ENCODE measurements at regions not wholly inside any gene's neighbourhood (a gene's known extent, or its start where the extent isn't known, plus 50 kb on each side); places are given as distances from the start of the nearest gene placed in this dataset.

DNA sequence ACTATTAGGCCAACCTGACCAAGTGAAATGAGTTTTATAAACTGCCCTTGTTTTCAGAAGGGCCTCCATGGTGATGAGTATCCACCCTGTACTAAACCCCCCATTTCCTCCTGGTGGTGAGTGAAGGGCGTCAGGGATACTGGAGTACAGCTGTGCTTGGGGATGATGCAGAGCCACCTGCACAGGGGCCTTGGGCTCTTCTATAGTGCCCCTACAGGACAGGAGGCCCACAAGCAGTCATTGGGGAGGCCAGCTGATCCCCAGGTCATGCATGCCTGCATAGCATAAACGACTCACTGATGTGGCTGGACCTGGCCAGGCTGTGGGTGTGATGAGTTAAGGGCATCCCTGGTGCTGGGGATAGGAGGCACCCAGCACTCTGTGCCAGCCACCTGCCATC lies 114.1 kb upstream of the CELF2 start:
- no peak for DNase-seq

DNA sequence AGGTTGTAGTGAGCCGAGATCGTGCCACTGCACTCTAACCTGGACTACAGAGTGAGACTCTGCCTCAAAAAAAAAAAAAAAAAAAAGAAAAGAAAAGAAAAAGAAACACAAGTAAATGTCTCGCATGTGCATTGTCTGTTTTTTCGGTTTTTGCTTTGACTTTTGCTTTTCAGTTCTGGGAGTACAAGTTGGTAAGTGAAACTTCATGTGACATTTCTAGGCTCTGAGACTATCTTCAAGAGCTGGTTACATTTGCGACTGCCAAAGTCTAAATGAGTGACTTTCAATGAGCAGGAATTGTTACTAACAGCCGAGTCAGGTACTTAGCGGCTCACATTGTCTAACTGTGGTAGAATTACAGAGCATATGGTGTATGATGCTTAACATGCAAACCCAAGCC lies 107.0 kb upstream of the CELF2 start:
- no peak for DNase-seq

DNA sequence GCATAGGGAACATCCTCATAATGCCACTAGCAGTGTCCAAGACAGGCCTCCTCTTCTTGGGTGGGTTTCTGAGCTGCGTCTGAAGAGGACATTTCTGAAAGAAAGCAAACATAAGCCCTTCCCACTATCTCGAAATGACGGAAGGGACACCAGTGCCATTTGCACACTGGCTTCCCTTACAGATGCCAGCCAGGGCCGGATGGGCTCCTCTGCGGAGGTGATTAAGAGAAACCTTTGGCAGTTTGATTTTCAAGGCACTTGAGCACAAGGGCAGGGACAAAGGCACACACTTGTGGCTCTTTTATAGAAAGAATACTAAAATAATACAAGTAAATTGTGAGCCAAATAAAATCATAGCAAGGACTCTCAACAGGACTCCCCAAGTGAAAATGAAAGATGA lies 106.6 kb upstream of the CELF2 start:
- no peak for DNase-seq

DNA sequence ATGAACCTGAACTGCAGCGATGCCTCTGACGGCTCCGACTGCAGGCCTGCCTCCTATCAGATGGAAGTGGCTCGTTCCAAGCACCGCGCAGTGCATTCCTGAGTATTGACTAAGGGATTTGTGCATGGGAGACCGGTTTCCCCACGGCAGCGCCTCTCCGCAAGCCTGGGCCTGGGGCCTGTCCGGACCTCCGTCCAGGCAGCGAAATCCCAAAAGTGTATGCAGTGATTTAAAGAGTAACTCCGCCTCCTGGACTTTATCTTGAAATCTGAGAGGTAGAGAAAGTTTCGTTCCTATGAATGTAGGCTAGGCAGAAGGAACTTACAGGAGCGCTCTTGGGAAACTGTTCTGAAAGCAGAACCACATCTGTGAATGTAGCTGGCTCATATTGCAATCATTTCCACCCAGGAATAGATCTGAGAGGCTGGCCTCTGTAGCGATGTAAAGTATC lies 106.2 kb upstream of the CELF2 start:
- DNase-seq, result peak in 21 of 51 donors; percentile 1 to 60 (median 5)

DNA sequence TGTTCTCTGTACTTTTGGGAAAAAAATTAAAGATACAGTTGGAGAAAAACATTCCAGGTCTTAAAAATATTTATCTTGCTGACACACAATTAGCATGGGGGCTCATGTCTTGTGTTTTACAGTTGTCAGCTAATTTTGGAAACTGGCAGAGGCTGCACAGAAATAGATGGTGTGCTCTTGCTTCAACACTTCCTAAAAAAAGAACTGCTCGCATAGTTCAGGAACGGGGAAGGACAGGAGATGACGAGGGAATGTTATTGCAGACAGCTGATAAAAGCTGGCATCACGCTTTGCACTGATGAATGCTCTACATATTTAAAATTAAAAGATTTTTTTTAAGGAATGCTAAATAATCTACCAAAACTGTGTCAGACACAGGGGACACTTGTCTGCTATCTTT lies 103.5 kb upstream of the CELF2 start:
- no peak for DNase-seq

DNA sequence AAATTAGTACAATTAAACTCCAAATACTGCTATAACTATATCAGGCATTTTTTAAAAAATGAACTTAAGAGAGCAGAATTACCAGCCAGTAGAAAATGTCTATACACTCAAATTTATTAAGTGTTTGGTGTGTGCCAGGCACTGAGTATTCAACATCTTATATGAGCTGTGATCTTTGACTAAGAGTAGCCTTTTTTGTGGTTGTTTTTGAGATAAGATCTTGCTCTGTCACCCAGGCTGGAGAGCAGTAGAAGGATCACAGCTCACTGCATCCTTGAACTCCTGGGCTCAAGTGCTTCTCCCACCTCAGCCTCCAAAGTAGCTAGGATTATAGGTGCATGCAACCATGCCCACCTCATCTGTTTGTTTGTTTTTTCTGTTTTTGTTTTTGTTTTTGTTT lies 102.5 kb upstream of the CELF2 start:
- no peak for DNase-seq

DNA sequence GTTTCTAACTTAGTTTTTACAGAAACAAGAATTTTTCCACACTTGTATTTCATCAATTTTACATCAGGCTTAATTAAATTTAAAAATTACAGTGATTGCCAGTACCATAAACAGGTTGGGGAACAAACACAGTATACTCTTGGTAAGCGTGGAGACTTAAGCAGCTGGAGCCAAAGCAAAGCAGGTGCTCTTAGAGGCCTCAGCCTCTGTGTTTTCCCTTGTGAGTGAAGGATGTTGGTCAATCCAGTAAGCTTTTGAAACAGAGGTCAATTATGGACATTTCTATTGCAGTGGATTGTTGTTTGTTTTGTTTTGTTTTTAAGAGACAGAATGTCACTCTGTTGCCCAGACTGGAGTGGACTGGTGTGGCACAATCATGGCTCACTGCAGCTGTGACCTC lies 100.6 kb upstream of the CELF2 start:
- DNase-seq, result no peak

DNA sequence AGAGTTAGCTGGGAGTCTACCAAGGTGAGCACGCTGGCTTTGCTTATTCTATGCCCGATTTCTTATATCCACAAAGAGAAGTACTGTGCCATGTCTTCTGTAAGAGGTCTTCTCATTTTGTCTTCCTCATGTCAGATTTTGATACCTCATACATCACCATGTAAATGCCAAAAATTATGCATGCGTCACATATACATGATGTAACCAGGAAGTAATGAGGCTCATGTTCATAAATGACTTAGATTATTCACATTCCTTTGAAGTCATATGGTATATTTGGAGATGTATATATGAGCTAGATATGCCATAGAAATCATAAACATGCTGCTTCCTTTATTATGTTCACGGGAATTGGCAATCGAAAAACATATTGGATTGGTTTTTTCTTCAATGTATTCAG lies 97.7 kb upstream of the CELF2 start:
- no peak for DNase-seq

DNA sequence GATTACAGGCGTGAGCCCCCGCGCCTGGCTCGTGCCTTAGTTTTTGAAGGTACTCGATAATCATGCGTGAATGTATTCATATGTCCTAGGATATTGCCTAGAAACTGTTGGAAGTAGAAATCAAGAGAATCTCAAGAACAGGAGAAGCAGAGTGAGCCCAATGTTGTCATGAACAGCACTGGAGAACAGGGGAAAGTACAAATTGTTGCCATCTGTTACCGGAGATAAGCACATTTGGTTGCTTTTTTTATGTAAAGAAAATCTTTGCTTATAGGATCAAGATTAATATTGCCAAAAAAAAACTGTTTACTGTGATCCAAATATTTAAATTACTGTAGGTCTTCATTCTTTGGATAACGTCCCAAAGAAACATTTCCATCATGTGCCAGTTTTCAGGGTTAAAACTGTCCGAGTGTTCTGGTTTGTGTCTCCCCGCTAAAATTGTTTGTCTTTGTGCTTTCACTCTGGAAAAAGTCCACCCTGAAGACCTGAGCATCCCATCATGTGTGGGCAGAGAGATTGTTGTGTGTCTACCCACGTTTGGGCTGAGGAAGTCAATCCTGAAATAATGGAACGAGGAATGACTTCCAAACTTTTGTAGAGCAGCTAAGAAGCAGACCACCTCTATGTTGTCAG lies 95.7 kb upstream of the CELF2 start:
- no peak for DNase-seq

DNA sequence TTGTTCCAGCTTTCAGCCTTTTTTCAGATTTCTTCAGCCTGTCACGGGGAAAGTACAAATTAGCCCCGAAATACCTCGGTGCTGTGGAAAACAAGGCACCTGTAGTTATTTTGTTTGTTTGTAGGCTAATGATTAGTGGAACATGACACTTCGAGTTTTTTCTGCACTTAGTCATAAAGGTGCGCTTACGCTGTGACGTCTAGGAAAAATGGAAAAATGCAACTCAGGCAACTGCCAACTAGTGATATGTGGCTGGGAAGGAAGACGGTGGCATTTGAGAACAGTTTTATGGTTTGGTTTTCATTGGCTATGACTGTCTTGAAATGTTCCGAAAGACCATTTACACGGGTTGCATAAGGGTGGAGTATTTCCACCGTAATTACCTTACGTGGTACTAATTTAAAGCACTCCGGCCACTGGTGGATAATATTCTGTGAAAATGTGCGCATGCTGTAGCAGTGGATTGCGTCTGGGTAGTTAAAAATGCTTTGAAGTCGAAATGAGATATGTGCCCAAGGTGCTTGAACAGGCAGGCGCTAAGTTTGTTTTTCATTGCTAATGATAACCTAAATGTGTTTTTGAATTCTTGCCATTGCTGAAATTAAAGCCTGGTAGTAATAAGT lies 94.5 kb upstream of the CELF2 start:
- no peak for DNase-seq

DNA sequence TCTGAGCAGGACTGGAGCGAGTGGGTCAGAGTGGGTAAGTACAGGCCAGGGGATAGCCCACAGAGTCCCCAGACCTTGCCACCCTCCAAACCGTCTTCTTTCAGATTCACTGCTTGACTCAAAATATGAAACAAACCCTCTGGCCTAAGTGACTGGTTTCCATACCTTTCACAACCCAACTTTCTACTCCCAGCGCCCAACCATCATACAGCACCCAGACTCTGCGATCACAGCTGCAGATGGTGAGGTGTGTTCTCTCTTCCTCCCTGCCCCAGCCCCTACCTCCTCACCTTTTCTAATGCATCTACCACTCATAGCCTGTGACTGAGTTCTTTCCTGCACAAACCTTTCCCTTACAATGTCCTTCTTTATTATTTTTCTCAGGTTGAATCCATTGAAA lies 92.0 kb upstream of the CELF2 start:
- no peak for DNase-seq

DNA sequence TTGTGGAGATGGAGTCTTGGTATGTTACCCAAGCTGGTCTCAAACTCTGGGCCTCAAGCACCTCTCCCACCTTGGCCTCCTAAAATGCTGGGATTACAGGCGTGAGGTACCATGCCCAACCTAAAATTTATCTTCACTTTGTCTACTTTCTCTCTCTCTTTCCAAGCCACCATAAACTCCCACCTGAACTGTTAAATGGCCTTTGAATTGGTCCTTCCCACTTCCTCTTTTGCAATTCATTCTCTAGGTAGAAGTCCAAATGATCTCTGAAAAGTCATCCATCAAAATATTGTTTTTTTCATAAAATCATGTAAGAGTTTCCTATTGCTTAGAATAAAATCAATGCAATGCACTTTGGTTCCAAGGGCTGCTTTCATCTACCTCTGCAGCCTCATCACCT lies 90.1 kb upstream of the CELF2 start:
- DNase-seq, result no peak

DNA sequence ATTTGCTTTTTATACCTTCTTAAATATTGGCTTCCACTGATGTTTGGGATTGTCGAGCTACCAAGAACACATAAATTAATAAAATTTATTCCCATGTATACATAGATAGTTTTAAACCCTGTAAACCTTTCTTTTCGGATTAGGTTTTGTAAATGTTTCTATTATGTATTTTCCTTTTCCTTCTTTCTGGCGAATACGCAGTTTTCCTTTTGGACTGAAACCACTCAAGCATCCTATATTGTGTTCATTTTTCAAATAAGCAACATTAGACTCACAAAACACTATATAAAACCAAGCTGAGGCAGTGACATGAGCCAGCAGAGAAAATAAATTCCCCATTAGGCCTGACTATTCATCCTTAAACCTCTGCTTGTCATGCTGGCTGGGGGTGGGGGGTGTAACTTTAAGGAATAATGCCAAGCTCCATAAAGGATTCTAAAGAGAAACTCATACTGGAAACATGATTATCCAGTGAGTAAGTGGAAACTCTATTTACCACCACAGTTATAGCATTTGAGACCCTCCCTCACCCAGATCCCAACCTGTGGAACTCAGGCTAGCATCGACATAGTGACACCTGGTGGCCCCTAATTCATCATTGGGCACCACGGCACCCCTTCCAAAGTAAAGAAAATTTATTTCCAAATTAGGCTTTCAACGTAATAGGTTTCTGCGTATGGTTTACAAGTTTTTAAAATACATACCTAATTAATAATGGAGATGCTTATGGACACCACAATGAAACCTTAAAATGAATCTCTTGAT lies 86.5 kb upstream of the CELF2 start:
- DNase-seq, result no peak

DNA sequence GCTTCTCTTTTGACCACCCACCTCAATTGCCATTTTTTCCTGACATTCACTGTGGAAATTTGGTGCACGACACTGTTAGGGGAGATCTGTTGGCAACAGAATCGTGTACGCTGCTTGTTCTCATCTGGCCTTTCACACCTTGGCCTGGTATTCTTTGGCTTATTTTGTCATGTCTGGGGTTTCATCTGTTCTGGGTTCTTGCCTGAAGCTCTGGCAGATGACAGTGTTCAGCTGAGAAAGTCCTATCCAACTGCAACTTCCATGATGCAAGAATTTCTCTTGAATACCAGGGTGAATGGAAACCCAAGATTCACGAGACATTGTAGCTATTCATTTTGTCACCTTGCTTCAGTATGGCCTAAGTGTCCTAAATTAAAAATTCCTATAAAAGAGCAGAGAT lies 82.6 kb upstream of the CELF2 start:
- DNase-seq, result no peak

DNA sequence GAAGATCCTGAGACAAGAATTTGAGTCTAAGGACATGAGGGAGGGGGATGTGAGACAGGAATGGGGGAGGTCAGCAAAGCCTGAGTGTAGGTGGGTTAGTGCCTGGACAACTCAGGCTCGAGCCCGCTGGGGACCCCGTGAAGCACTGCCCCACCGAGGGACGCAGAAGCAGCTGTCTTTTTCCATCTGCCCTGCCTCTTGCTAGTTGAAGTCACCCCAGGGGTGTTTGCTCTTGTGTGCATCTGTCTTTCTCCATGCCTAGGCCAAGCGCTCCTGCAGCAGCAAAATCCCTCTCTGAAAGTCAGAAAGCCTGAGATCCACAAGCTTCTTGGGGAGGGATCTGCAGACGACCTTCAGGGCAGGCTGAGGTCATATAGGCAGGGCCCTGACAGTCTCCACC lies 79.0 kb upstream of the CELF2 start:
- no peak for DNase-seq

DNA sequence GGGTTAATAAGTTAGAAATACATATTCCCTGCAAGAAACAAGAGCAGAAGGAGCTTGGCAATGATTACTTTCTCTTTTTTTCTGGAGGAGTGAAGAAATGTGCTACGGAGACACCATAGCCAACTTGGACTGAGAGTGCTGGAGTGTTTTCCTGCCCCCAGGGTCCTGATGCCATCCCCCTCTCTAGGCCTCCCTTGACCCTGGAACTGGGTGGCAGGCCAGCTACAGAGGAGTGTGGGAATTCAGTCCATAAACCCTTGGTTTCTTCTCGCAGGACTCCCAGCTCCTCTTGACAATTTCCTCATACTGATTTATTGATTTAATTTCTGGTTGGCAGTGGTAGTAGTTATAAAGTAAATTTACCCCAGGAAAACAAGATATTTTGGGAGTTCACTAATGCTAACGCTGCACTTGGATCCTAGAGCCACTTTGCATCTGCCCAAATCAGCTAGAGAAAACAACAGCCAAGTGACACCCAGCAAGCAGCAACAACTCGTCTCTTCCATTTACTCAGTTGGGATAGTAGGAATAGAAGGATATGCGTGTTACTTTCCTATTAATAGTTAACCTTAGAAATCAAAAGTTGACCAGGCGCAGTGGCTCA lies 76.4 kb upstream of the CELF2 start:
- DNase-seq, result no peak

DNA sequence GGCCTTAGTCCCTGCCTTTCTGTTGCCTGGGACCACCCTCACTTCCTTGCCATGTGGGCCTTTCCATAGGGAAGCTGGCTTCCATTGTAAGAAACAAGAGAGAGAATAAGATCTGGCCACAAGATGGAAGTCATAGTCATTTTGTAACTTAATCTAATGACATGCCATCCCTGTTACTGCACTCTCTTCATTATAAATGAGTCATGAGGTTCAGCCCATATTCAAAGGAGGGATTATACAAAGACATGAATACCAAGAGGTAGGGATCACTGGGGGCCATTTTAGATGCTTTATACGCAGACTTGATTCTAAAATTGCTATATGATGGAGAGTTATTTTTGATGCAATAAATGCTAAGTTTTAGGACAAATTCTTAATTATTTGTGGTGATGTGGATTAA lies 75.2 kb upstream of the CELF2 start:
- no peak for DNase-seq

DNA sequence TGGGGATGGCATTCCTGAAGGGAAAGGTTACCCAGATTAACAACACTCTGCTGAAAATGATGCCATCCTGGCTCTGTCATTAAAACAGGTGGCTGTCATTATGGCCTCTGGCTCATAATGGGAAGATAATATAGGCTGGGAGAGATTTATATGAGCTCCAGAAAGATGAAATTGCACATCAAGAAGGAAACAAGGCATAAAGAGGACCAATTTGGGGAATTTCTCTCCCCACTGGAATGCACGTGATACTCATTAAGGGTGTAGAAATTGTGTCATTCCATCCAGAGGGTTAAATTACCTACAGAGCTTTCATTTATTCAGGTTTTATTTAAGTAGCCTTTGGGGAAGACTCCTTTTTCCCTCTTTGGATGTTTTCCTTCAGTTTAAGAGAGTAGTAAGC lies 71.6 kb upstream of the CELF2 start:
- no peak for DNase-seq

DNA sequence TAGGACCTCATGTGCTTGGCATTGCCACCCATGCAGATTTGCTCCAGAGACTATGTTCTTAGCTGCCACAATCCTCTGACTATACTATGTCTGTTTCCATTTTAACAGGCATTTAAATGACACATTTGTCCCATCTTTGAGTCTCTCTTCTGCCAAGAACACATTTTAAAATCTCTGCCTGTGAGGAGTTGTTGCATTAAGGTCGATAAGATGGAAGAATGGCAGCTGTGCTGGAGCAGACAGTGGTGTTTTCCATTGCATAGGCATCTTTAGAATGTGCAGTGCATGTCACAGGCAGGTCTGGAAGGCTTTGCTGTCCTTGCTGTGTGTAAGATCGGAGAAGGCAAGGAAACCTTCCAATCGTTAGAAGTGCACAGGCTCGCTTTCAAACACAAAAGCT lies 70.9 kb upstream of the CELF2 start:
- no peak for DNase-seq

DNA sequence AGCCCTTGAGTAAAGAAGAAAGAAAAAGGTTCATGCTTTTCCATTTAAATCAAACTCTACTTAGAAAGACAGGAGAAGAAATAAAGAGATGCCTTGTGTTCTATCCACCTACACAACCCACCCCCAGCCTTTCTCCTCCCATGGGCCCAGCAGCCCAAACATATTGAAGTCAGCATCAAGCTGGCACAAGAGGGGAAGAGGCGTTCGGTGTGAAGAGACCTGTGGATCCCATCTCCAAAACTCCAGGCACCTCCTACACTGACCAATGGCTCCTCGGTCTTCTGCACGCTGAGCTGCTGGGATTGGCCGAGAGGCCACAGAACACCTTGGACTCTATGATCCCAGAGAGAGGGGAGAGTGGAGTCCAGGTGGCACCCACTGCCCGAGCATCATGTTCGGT lies 66.0 kb upstream of the CELF2 start:
- DNase-seq, result peak in 1 of 51 donors; percentile 10

DNA sequence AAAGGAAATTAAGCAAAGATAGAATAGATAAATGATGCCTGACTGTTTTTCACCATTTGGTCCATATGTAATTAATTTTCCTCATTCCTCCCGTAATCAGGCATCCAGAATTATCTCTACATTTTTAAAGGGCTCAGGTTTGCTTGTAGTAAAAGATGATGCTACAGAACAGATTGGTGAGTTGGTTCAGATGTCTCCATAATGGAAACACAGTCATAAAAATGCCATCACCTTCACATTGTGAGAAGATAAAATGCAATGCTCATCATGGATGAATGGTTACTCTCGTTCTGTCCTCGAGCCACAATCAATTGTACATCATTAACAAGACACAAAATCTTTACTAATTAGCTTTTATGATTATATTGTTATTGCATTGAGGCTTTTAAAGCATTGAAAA lies 64.9 kb upstream of the CELF2 start:
- no peak for DNase-seq

DNA sequence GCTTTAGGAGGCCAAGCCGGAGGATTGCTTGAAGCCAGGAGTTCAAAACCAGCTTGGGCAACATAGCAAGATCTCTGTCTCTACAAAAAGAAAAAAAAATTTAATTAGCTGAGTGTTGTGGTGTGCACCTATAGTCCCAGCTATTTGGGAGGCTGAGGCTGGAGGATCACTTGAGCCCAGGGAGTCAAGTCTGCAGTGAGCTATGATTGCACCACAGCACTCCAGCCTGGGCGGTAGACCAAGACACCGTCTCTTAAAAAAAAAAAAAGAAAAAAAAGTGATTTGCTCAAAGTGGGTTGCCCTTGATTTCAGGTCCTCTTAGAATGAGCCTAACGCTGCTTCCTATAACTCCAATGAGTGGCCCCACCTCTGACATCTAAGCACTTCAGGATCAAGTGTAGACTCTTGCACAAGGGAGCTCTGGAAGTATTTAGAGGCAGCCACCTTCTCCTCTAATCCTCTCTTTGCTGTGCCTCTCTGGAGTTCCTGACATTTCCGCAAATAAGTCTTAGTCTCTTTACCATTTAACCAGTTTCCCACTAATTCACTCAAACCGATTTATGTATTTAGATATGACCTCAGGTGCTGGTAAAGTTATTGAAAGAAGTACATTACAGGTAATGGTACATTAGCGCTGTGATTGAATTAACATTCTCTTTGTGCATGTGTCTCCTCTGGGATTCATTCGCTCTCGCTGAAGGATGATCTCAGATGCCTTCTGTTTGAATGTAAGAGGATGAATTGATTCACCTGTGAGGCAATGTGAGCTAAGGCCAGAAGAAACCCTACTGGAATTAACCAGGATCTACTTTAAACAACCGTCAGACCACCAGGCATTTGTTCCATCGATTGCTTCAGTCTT lies 60.8 kb upstream of the CELF2 start:
- DNase-seq, result no peak
